Astrocyte of the spinal cord (primary cell): ENCODE measurements at regions not wholly inside any gene's neighbourhood (a gene's known extent, or its start where the extent isn't known, plus 50 kb on each side); places are given as distances from the start of the nearest gene placed in this dataset.

Source experiments
- DNase-seq: peaks from one replicate; pipeline ENCODE4 v3.0.0; 2011; ENCODE audit warnings: low read depth, low spot score
- H3K4me3 ChIP-seq: 2 replicates; pipeline ENCODE4 v1.5.1; 2011; ENCODE audit warnings: low read depth, mild to moderate bottlenecking, low read length, moderate library complexity
- CTCF ChIP-seq: IDR thresholded peaks from 2 replicates; pipeline ENCODE4 v1.5.1; 2012; ENCODE audit warnings: low read depth, mild to moderate bottlenecking, low read length, inconsistent platforms
- in situ Hi-C: cut with HindIII; loops from 2 replicates; pipeline ENCODE4 v1.10.0; 2017; ENCODE audit warnings: low sequenced_read_pairs

- no peak for TF ChIP-seq CTCF
- no peak overlapping the region for H3K4me3 ChIP-seq
- no peak for DNase-seq
- in situ Hi-C loops, result no loop called here
These were observed 649.4 kb upstream of the KIRREL3 start for GRCh38 chr11:127649958-127650357.

GRCh38 chr11:127649071-127649470 lies 648.5 kb upstream of the KIRREL3 start:
- in situ Hi-C loops, result no loop called here
- TF ChIP-seq CTCF, result no peak
- DNase-seq, result no peak
- H3K4me3 ChIP-seq, result no peak overlapping the region

GRCh38 chr11:127648583-127648982 lies 648.0 kb upstream of the KIRREL3 start:
- TF ChIP-seq CTCF, result no peak
- no peak for DNase-seq
- H3K4me3 ChIP-seq, result no peak overlapping the region
- in situ Hi-C loops, result no loop called here

- in situ Hi-C loops, result no loop called here
- no peak overlapping the region for H3K4me3 ChIP-seq
- no peak for DNase-seq
- no peak for TF ChIP-seq CTCF
These were observed 643.8 kb upstream of the KIRREL3 start for GRCh38 chr11:127644366-127644765.

DNA sequence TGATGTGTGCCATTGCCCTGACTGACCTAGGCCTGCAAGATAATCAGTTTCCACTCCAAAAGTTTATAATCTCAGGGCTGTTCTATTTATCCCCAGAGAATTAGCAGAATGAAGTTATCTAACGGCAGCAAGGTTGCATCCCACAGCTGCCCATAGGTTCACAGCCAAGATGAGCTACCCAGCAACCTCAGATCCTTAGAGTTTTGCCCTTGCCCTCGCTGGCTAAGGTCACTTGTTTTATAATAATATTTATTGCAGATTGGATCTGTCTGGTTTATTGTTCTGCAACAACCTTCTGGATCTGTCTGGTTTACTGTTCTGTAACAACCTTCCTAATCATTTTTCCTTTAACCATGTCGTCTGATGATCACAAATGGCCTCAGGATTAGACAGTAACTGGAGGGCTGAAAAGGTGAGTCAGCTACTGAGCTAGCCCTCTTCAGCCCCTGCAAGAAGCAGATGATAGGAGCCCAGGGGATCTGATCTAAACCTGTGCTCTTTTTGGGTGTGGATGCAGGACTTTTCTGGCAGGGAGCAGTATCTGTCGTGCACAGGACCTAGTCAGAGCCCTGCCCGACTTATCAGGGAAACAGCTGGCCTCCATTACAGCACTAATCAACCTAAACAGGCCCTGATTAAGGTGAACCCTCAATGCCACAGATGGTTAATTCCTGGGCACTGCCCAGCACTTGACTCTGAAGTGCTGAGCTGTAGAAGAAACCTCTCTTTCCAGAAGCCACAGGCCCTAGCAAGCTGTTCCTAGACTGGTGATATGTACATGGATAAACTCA lies 642.9 kb upstream of the KIRREL3 start:
- no peak overlapping the region for H3K4me3 ChIP-seq
- TF ChIP-seq CTCF, result no peak
- no peak for DNase-seq
- in situ Hi-C loops, result no loop called here

GRCh38 chr11:127640561-127641451 lies 640.2 kb upstream of the KIRREL3 start:
- in situ Hi-C loops, result no loop called here
- no peak overlapping the region for H3K4me3 ChIP-seq
- peak; percentile 31 for DNase-seq
- TF ChIP-seq CTCF, result no peak
